ENCODE measurements at regions not wholly inside any gene's neighbourhood (a gene's known extent, or its start where the extent isn't known, plus 50 kb on each side); places are given as distances from the start of the nearest gene placed in this dataset.

DNA sequence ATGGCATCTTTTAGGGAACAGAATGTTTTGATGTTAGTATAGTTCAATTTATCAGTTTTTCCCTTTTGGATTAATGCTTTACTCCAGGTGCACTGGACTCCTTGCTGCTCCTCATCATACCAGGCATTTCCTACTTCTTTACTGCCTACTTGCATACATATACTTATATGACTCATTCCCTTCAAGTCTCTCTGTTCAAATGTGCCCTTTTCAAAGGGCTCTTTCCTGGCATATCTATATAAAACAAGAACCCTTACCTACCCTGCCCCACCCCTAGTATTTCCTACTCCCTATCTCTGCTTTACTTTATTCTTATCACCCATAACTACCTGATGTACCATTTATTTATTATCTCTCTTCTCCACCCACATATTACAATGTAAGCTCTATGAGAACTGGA, 90.6 kb downstream of the CAPZA3 start:
- TF ChIP-seq, protein P1, sequence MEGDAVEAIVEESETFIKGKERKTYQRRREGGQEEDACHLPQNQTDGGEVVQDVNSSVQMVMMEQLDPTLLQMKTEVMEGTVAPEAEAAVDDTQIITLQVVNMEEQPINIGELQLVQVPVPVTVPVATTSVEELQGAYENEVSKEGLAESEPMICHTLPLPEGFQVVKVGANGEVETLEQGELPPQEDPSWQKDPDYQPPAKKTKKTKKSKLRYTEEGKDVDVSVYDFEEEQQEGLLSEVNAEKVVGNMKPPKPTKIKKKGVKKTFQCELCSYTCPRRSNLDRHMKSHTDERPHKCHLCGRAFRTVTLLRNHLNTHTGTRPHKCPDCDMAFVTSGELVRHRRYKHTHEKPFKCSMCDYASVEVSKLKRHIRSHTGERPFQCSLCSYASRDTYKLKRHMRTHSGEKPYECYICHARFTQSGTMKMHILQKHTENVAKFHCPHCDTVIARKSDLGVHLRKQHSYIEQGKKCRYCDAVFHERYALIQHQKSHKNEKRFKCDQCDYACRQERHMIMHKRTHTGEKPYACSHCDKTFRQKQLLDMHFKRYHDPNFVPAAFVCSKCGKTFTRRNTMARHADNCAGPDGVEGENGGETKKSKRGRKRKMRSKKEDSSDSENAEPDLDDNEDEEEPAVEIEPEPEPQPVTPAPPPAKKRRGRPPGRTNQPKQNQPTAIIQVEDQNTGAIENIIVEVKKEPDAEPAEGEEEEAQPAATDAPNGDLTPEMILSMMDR (IDR thresholded peaks at IDR 0.05): no peak
- no peak for TF ChIP-seq POLR2A (IDR thresholded peaks at IDR 0.05)
- no peak for TF ChIP-seq EP300 (IDR thresholded peaks at IDR 0.05)
- TF ChIP-seq POLR2AphosphoS5 (IDR thresholded peaks at IDR 0.05): no peak

Measured in stomach (tissue), 4 donors.